H9 (cell line): ENCODE measurements at regions not wholly inside any gene's neighbourhood (a gene's known extent, or its start where the extent isn't known, plus 50 kb on each side); places are given as distances from the start of the nearest gene placed in this dataset.

Source experiments
- DNase-seq: peaks from one replicate; pipeline ENCODE4 v3.0.0-alpha.2; 2017
- H2AFZ ChIP-seq: one replicate; pipeline ENCODE4 v1.6.1; 2013; ENCODE audit warnings: mild to moderate bottlenecking, low read length, control low read depth, moderate library complexity
- H2AK5ac ChIP-seq: 2 replicates; pipeline ENCODE4 v1.6.1; 2013; ENCODE audit warnings: low read length, control low read depth, mixed read lengths; ENCODE audit not compliant: insufficient read length
- H2BK120ac ChIP-seq: one replicate; pipeline ENCODE4 v1.6.1; 2013; ENCODE audit warnings: low read depth, mild to moderate bottlenecking, low read length, control low read depth, inconsistent platforms; ENCODE audit not compliant: poor library complexity, severe bottlenecking
- H2BK12ac ChIP-seq: 2 replicates; pipeline ENCODE4 v1.6.1; 2013; ENCODE audit warnings: low read length, control low read depth, mixed read lengths, low read depth; ENCODE audit not compliant: insufficient read length
- H2BK15ac ChIP-seq: 2 replicates; pipeline ENCODE4 v1.6.1; 2013; ENCODE audit warnings: low read depth, low read length, control low read depth
- H2BK20ac ChIP-seq: one replicate; pipeline ENCODE4 v1.6.1; 2013; ENCODE audit warnings: low read depth, mild to moderate bottlenecking, low read length, control low read depth, inconsistent platforms; ENCODE audit not compliant: poor library complexity, severe bottlenecking
- H2BK5ac ChIP-seq: 2 replicates; pipeline ENCODE4 v1.6.1; 2013; ENCODE audit warnings: low read length, control low read depth, mixed read lengths; ENCODE audit not compliant: insufficient read length
- H3K14ac ChIP-seq: 2 replicates; pipeline ENCODE4 v1.6.1; 2013; ENCODE audit warnings: low read length, control low read depth; ENCODE audit not compliant: insufficient read depth
- H3K18ac ChIP-seq: 2 replicates; pipeline ENCODE4 v1.6.1; 2013; ENCODE audit warnings: low read depth, mild to moderate bottlenecking, mixed read lengths, low read length, control low read depth; ENCODE audit not compliant: insufficient read length
- H3K23ac ChIP-seq: 2 replicates; pipeline ENCODE4 v1.6.1; 2013; ENCODE audit warnings: low read length, control low read depth, mixed read lengths, low read depth; ENCODE audit not compliant: insufficient read length
- H3K23me2 ChIP-seq: 2 replicates; pipeline ENCODE4 v1.6.1; 2013; ENCODE audit warnings: low read depth, mild to moderate bottlenecking, mixed read lengths, low read length, control low read depth; ENCODE audit not compliant: insufficient read length, poor library complexity, severe bottlenecking
- H3K27ac ChIP-seq: 2 replicates; pipeline ENCODE4 v1.5.1; 2013; ENCODE audit warnings: low read length, control low read depth, mixed read lengths, low read depth; ENCODE audit not compliant: insufficient read length
- H3K27me3 ChIP-seq: 2 replicates; pipeline ENCODE4 v1.6.1; 2013; ENCODE audit warnings: low read length, control low read depth, inconsistent platforms; ENCODE audit not compliant: insufficient read depth
- H3K4ac ChIP-seq: 2 replicates; pipeline ENCODE4 v1.6.1; 2013; ENCODE audit warnings: low read depth, mild to moderate bottlenecking, control low read depth, inconsistent platforms, low read length, moderate library complexity
- H3K4me1 ChIP-seq: 2 replicates; pipeline ENCODE4 v1.6.1; 2013; ENCODE audit warnings: low read length, control low read depth, inconsistent platforms; ENCODE audit not compliant: insufficient read depth
- H3K4me2 ChIP-seq: 2 replicates; pipeline ENCODE4 v1.6.1; 2013; ENCODE audit warnings: low read length, control low read depth, mixed read lengths; ENCODE audit not compliant: insufficient read length, insufficient read depth
- H3K56ac ChIP-seq: 2 replicates; pipeline ENCODE4 v1.6.1; 2013; ENCODE audit warnings: low read depth, mild to moderate bottlenecking, mixed read lengths, low read length, control low read depth; ENCODE audit not compliant: insufficient read length
- H3K79me1 ChIP-seq: 2 replicates; pipeline ENCODE4 v1.6.1; 2013; ENCODE audit warnings: low read depth, mild to moderate bottlenecking, moderate library complexity, low read length, control low read depth, inconsistent platforms; ENCODE audit not compliant: insufficient read depth, poor library complexity, severe bottlenecking
- H3K79me2 ChIP-seq: 2 replicates; pipeline ENCODE4 v1.6.1; 2013; ENCODE audit warnings: low read length, control low read depth, inconsistent platforms; ENCODE audit not compliant: insufficient read depth
- H3K9ac ChIP-seq: 2 replicates; pipeline ENCODE4 v1.6.1; 2013; ENCODE audit warnings: low read length, control low read depth, mixed read lengths; ENCODE audit not compliant: insufficient read length; ENCODE audit errors: extremely low read depth
- H3K9me3 ChIP-seq: one replicate; pipeline ENCODE4 v1.6.1; 2013; ENCODE audit warnings: low read depth, low read length, inconsistent platforms; ENCODE audit not compliant: control insufficient read depth
- H3T11ph ChIP-seq: one replicate; pipeline ENCODE4 v1.6.1; 2013; ENCODE audit warnings: mild to moderate bottlenecking, low read length, control low read depth, inconsistent platforms
- H4K20me1 ChIP-seq: one replicate; pipeline ENCODE4 v1.6.1; 2013; ENCODE audit not compliant: control insufficient read depth, insufficient read length, insufficient read depth
- H4K5ac ChIP-seq: 2 replicates; pipeline ENCODE4 v1.6.1; 2013; ENCODE audit warnings: low read depth, mild to moderate bottlenecking, mixed read lengths, low read length, control low read depth; ENCODE audit not compliant: insufficient read length
- H4K8ac ChIP-seq: replicated peaks from 2 replicates; pipeline ENCODE4 v1.6.1; 2013; ENCODE audit warnings: low read length, control low read depth, mixed read lengths, low read depth; ENCODE audit not compliant: insufficient read length
- H4K91ac ChIP-seq: 2 replicates; pipeline ENCODE4 v1.6.1; 2013; ENCODE audit warnings: low read depth, mild to moderate bottlenecking, moderate library complexity, mixed read lengths, low read length, control low read depth; ENCODE audit not compliant: insufficient read length
- H3K27ac Mint-ChIP-seq, 3 experiments: 2 replicates in 2 of 3; 3 replicates in 1 of 3; pipeline ENCODE4 v1.8.0; 2020 to 2021; ENCODE audit warnings: mixed read lengths in 3 of 3, mild to moderate bottlenecking in 1 of 3, moderate library complexity in 1 of 3
- H3K27me3 Mint-ChIP-seq: 2 replicates; pipeline ENCODE4 v1.8.0; 2021; ENCODE audit warnings: low read depth, mild to moderate bottlenecking, moderate library complexity, mixed read lengths
- H3K36me3 Mint-ChIP-seq, 3 experiments: 2 replicates in 2 of 3; 3 replicates in 1 of 3; pipeline ENCODE4 v1.8.0; 2020 to 2021; ENCODE audit warnings: low read depth in 3 of 3, mixed read lengths in 3 of 3; ENCODE audit not compliant: insufficient read depth in 1 of 3
- H3K4me1 Mint-ChIP-seq, 2 experiments: 2 replicates each; pipeline ENCODE4 v1.8.0; 2020; ENCODE audit warnings: mixed read lengths in 2 of 2
- H3K4me3 Mint-ChIP-seq, 2 experiments: 2 replicates in 1 of 2; 3 replicates in 1 of 2; pipeline ENCODE4 v1.8.0; 2020 to 2021; ENCODE audit warnings: mild to moderate bottlenecking in 2 of 2, mixed read lengths in 2 of 2, moderate library complexity in 1 of 2
- H3K9me3 Mint-ChIP-seq, 2 experiments: 2 replicates in 1 of 2; 3 replicates in 1 of 2; pipeline ENCODE4 v1.8.0; 2020; ENCODE audit warnings: mild to moderate bottlenecking in 2 of 2, mixed read lengths in 2 of 2, moderate library complexity in 1 of 2
- WGBS: extraction: QIAGEN DNeasy Blood & Tissue Kit; methylation state at CpG from one replicate; pipeline ENCODE4 v1.1.7; 2013; ENCODE audit warnings: missing lambda C conversion rate, low lambda C conversion rate, mixed read lengths; ENCODE audit not compliant: insufficient read length; ENCODE audit errors: extremely low coverage; 5-methylcytosine and 5-hydroxymethylcytosine counted together
- TF ChIP-seq, protein P1 (sequence below): fragments of 200-600 bp; sonication (generic); conservative IDR thresholded peaks from 3 replicates; pipeline ENCODE4 v1.8.0; 2021; ENCODE audit warnings: antibody characterized with exemption, mild to moderate bottlenecking

DNA sequence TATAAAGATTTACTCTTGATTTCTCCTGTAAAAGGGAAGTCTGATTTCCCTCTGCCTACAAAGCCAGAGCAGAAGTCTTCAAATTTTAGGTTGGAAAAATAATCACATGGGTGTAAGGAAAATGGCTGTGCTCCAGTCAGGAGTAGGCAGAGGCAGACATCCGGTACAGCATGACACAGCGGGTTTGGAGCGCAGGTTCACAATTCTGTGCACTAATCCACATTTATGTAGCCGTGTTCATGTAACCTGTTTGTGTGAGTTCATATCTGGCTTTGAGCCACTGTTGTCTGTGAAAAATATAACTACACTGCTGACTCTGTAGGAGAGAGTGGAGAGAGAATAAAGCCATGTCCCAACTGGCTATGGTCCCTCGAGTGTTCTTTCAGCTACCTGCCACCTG, 248.0 kb downstream of the CASP12 start:
- Histone ChIP-seq H3K18ac (no peak overlapping the region), H3T11ph (no peak overlapping the region), H2BK120ac (no peak overlapping the region), H3K79me2 (no peaks in the 10 kb centered on the region), H3K14ac (no peak overlapping the region), H3K4me2 (no peak overlapping the region), H2BK5ac (no peak overlapping the region), H4K20me1 (no peaks in the 10 kb centered on the region), H2BK20ac (no peak overlapping the region), H2AK5ac (no peak overlapping the region), H2BK15ac (no peak overlapping the region), H3K27ac (no peak overlapping the region), H3K9ac (no peak overlapping the region), H3K23me2 (no peaks in the 10 kb centered on the region), H4K8ac (no peak overlapping the region), H3K27me3 (no peaks in the 10 kb centered on the region), H3K4me1 (no peaks in the 10 kb centered on the region), H3K4ac (no peak overlapping the region), H3K23ac (no peak overlapping the region), H4K91ac (no peak overlapping the region), H3K56ac (no peak overlapping the region), H2BK12ac (no peak overlapping the region), H3K79me1 (no peaks in the 10 kb centered on the region), H2AFZ (no peak overlapping the region), H4K5ac (no peak overlapping the region), H3K9me3 (peaks cover 14% of the 10 kb centered on the region)
- TF ChIP-seq, protein P1, sequence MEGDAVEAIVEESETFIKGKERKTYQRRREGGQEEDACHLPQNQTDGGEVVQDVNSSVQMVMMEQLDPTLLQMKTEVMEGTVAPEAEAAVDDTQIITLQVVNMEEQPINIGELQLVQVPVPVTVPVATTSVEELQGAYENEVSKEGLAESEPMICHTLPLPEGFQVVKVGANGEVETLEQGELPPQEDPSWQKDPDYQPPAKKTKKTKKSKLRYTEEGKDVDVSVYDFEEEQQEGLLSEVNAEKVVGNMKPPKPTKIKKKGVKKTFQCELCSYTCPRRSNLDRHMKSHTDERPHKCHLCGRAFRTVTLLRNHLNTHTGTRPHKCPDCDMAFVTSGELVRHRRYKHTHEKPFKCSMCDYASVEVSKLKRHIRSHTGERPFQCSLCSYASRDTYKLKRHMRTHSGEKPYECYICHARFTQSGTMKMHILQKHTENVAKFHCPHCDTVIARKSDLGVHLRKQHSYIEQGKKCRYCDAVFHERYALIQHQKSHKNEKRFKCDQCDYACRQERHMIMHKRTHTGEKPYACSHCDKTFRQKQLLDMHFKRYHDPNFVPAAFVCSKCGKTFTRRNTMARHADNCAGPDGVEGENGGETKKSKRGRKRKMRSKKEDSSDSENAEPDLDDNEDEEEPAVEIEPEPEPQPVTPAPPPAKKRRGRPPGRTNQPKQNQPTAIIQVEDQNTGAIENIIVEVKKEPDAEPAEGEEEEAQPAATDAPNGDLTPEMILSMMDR, result no peak
- peaks cover 11 to 12% of the 10 kb centered on the region in 2 experiments for H3K4me1 Mint-ChIP-seq
- no CpG with 5 or more reads among the region's 5 CpGs for WGBS
- no peaks in the 10 kb centered on the region for H3K27me3 Mint-ChIP-seq
- no peak for DNase-seq
- no peak overlapping the region for H3K4me3 Mint-ChIP-seq
- H3K36me3 Mint-ChIP-seq, result peaks cover 14 to 24% (median 19%) of the 10 kb centered on the region in 3 experiments
- H3K27ac Mint-ChIP-seq, result no peak overlapping the region
- peaks cover 22 to 26% of the 10 kb centered on the region in 2 experiments for H3K9me3 Mint-ChIP-seq
